Stomach (tissue), 8 donors: ENCODE measurements at regions not wholly inside any gene's neighbourhood (a gene's known extent, or its start where the extent isn't known, plus 50 kb on each side); places are given as distances from the start of the nearest gene placed in this dataset.
A peak's percentile ranks its signal among the peaks of the same experiment; 100 is the strongest.

Experiments used
- DNase-seq, 2 donors: peaks; one replicate each; pipeline versions ENCODE4 v3.0.0 to v3.0.0-alpha.2; 2013 to 2019
- H3K27ac ChIP-seq, 5 donors: fragments of 200-600 bp in 4 of 5; sonication (generic) in 4 of 5; one replicate each; pipeline ENCODE4 v1.5.1; 2013 to 2019; ENCODE audit warnings: mild to moderate bottlenecking in 1 of 5, moderate library complexity in 1 of 5
- H3K27me3 ChIP-seq, 3 donors: fragments of 200-600 bp; sonication (generic); one replicate each; pipeline ENCODE4 v1.5.1; 2017 to 2019; ENCODE audit warnings: mixed run types in 1 of 3
- H3K36me3 ChIP-seq, 4 donors: fragments of 200-600 bp; sonication (generic); 1 replicate in 3 of 4; 2 replicates in 1 of 4; pipeline ENCODE4 v1.5.1; 2016 to 2019
- H3K4me1 ChIP-seq, 4 donors: fragments of 200-600 bp; sonication (generic); one replicate each; pipeline ENCODE4 v1.5.1; 2016 to 2019
- H3K4me3 ChIP-seq, 4 donors: fragments of 200-600 bp; sonication (generic) in 3 of 4; one replicate each; pipeline ENCODE4 v1.5.1; 2016 to 2019; ENCODE audit warnings: mild to moderate bottlenecking in 1 of 4
- H3K9me3 ChIP-seq, 4 donors: fragments of 200-600 bp; sonication (generic); one replicate each; pipeline ENCODE4 v1.5.1; 2016 to 2019
- EP300 ChIP-seq: sonication (generic); formaldehyde crosslinking; IDR thresholded peaks from one replicate; pipeline ENCODE4 v1.6.1; 2017; ENCODE audit warnings: antibody characterized with exemption
- POLR2A ChIP-seq, 4 donors: fragments of 450-650 bp; IDR thresholded peaks; one replicate each; pipeline ENCODE4 v1.6.1; 2016; ENCODE audit warnings: antibody characterized with exemption in 4 of 4, control low read depth in 2 of 4, mild to moderate bottlenecking in 1 of 4, moderate library complexity in 1 of 4
- POLR2AphosphoS5 ChIP-seq, 3 donors: sonication (generic); formaldehyde crosslinking; IDR thresholded peaks; one replicate each; pipeline ENCODE4 v1.6.1; 2016; ENCODE audit warnings: antibody characterized with exemption in 3 of 3
- WGBS, 5 donors: extraction: QIAGEN DNeasy Blood & Tissue Kit in 3 of 5; methylation state at CpG; one replicate each; pipeline versions ENCODE4 v1.1.5 to v1.1.7; 2013 to 2018; 5-methylcytosine and 5-hydroxymethylcytosine counted together
- intact Hi-C: fragments of 100-400 bp; cut with DNase I; formaldehyde crosslinking; loops from one replicate; pipeline ENCODE4 v1.15.1; 2023; ENCODE audit warnings: low total_unique reads
- TF ChIP-seq, protein P1 (sequence below), 7 experiments: fragments of 450-650 bp in 4 of 7; fragments of 200-600 bp in 3 of 7; sonication (generic) in 3 of 7; IDR thresholded peaks; one replicate each; pipeline ENCODE4 v1.5.1; 2016 to 2019; ENCODE audit warnings: antibody characterized with exemption in 7 of 7, control low read depth in 2 of 7, mild to moderate bottlenecking in 1 of 7
- donor health status: healthy with polysubstance abuse.
- donor health status: Bipolar disorder and iron deficiency.
- donor health status: healthy.

DNA sequence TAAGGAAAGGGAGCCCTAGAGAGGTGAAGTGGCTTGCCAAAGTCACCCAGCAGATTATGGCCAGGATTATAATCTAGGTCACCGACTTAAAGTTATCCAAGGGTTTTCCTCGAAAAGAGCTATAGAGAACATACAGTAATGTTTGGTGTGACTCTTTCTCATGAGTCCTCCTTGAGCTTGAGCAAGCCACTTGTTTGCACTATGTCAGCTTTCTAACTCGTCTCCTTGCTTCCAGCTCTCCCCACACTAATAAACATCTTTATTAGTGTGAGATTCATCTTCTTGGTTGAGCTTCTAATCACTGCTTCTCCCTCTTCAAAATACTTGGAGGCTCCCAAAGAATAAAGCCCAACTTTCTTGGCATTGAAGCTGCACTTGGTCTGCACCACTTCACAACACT, 390.0 kb upstream of the USP24 start:
- peaks cover 0 to 12% (median 8%) of the 10 kb centered on the region in 4 donors for H3K9me3 ChIP-seq
- no peak for DNase-seq
- H3K4me1 ChIP-seq: no peaks in the 10 kb centered on the region
- intact Hi-C loops: no loop called here
- peak overlapping the region in 1 of 5 donors; percentile 24 for H3K27ac ChIP-seq
- 54 to 82% (median 75%) methylated on average over 3 of the region's 3 CpGs for WGBS, 5 donors
- no peak overlapping the region for H3K4me3 ChIP-seq
- H3K27me3 ChIP-seq: no peaks in the 10 kb centered on the region
- TF ChIP-seq POLR2AphosphoS5 (IDR thresholded peaks at IDR 0.05) (no peak), POLR2A (IDR thresholded peaks at IDR 0.05) (no peak)
- TF ChIP-seq, protein P1, sequence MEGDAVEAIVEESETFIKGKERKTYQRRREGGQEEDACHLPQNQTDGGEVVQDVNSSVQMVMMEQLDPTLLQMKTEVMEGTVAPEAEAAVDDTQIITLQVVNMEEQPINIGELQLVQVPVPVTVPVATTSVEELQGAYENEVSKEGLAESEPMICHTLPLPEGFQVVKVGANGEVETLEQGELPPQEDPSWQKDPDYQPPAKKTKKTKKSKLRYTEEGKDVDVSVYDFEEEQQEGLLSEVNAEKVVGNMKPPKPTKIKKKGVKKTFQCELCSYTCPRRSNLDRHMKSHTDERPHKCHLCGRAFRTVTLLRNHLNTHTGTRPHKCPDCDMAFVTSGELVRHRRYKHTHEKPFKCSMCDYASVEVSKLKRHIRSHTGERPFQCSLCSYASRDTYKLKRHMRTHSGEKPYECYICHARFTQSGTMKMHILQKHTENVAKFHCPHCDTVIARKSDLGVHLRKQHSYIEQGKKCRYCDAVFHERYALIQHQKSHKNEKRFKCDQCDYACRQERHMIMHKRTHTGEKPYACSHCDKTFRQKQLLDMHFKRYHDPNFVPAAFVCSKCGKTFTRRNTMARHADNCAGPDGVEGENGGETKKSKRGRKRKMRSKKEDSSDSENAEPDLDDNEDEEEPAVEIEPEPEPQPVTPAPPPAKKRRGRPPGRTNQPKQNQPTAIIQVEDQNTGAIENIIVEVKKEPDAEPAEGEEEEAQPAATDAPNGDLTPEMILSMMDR (IDR thresholded peaks at IDR 0.05): no peak
- H3K36me3 ChIP-seq: no peaks in the 10 kb centered on the region

DNA sequence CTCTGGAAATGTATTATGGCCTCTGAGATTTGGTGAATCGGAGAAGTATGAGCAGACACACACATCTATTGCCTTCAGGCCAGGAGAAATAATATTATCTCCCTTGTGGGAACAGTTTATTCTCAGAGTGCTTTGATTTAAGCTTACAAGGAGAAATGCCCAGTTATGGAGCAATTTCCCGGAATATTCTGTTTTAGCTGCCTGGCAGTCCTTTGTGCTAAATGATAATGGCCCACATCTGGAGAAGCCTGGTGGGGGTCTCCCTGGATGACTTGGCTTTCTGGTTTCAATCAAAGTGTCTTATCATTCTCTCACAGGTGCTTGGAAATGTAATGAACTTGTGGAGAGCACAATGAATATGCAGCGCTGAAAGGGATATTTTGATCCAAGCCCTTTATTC, 389.6 kb upstream of the USP24 start:
- Histone ChIP-seq H3K27ac (peak overlapping the region in 1 of 5 donors; percentile 24), H3K36me3 (no peaks in the 10 kb centered on the region), H3K27me3 (no peaks in the 10 kb centered on the region), H3K4me1 (no peaks in the 10 kb centered on the region), H3K9me3 (peaks cover 0 to 12% (median 8%) of the 10 kb centered on the region in 4 donors), H3K4me3 (no peak overlapping the region)
- TF ChIP-seq EP300 (no peak), POLR2AphosphoS5 (IDR thresholded peaks at IDR 0.05) (no peak), POLR2A (IDR thresholded peaks at IDR 0.05) (no peak)
- TF ChIP-seq, protein P1 (IDR thresholded peaks at IDR 0.05): no peak
- DNase-seq: no peak
- intact Hi-C loops: no loop called here
- 76 to 86% (median 84%) methylated on average over 3 of the region's 3 CpGs for WGBS, 5 donors

GRCh38 chr1:55604179-55604578, 389.0 kb upstream of the USP24 start:
- no peak overlapping the region for H3K4me3 ChIP-seq
- H3K36me3 ChIP-seq: no peaks in the 10 kb centered on the region
- H3K9me3 ChIP-seq: peaks cover 0 to 12% (median 8%) of the 10 kb centered on the region in 4 donors
- no peak overlapping the region for H3K27ac ChIP-seq
- no peaks in the 10 kb centered on the region for H3K4me1 ChIP-seq
- intact Hi-C loops: no loop called here
- no peaks in the 10 kb centered on the region for H3K27me3 ChIP-seq
- no peak for DNase-seq
- no peak for TF ChIP-seq POLR2AphosphoS5 (IDR thresholded peaks at IDR 0.05)
- no peak for TF ChIP-seq POLR2A (IDR thresholded peaks at IDR 0.05)
- TF ChIP-seq, protein P1 (IDR thresholded peaks at IDR 0.05): no peak
- no peak for TF ChIP-seq EP300

- DNase-seq: no peak
- H3K4me3 ChIP-seq: no peak overlapping the region
- no peaks in the 10 kb centered on the region for H3K36me3 ChIP-seq
- H3K27ac ChIP-seq: no peak overlapping the region
- intact Hi-C loops: no loop called here
- H3K4me1 ChIP-seq: no peaks in the 10 kb centered on the region
- peaks cover 0 to 5% (median 0%) of the 10 kb centered on the region in 4 donors for H3K9me3 ChIP-seq
- TF ChIP-seq, protein P1 (IDR thresholded peaks at IDR 0.05): no peak
- TF ChIP-seq EP300: no peak
- TF ChIP-seq POLR2AphosphoS5 (IDR thresholded peaks at IDR 0.05): no peak
- H3K27me3 ChIP-seq: no peaks in the 10 kb centered on the region
These were observed 385.1 kb upstream of the USP24 start for GRCh38 chr1:55600242-55600641.

GRCh38 chr1:55597910-55598309, 382.7 kb upstream of the USP24 start:
- no peak for DNase-seq
- TF ChIP-seq POLR2AphosphoS5 (IDR thresholded peaks at IDR 0.05) (no peak), EP300 (no peak), POLR2A (IDR thresholded peaks at IDR 0.05) (no peak)
- TF ChIP-seq, protein P1 (IDR thresholded peaks at IDR 0.05): no peak
- Histone ChIP-seq H3K9me3 (peaks cover 0 to 5% (median 0%) of the 10 kb centered on the region in 4 donors), H3K4me3 (no peak overlapping the region), H3K4me1 (no peaks in the 10 kb centered on the region), H3K27ac (no peak overlapping the region), H3K36me3 (no peaks in the 10 kb centered on the region), H3K27me3 (no peaks in the 10 kb centered on the region)
- intact Hi-C loops: no loop called here
- 44 to 63% (median 47%) methylated on average over 2 of the region's 2 CpGs for WGBS, 5 donors
